Panc1 (cell line): ENCODE measurements at regions not wholly inside any gene's neighbourhood (a gene's known extent, or its start where the extent isn't known, plus 50 kb on each side); places are given as distances from the start of the nearest gene placed in this dataset.

ENCODE experiments used
- ATAC-seq: fragments of 200-7000 bp; cut with Tn5 transposase; 2 replicates; pipeline ENCODE4 v1.9.1; 2020; ENCODE audit warnings: mild to moderate bottlenecking, moderate library complexity
- BruUV-seq: library from RNA; stranded (reverse); fragments of 400-500 nt; replicated peaks from 2 replicates; lab custom pipeline; 2021; lab: Mats Ljungman, UMichigan
- CTCF ChIA-PET: fragments of 300-600 bp; sonication (Branson Sonifier 250); formaldehyde crosslinking; loops from one replicate; lab custom pipeline; 2022; ENCODE audit warnings: antibody characterized with exemption; lab: Charles Lee
- POLR2A ChIA-PET: fragments of 300-600 bp; sonication (Branson Sonifier 250); formaldehyde crosslinking; loops from one replicate; lab custom pipeline; 2022; ENCODE audit warnings: antibody characterized with exemption; lab: Charles Lee
- DNase-seq: peaks from one replicate; pipeline ENCODE4 v3.0.0-alpha.2; 2010; ENCODE audit warnings: low read depth, low spot score
- H3K27ac ChIP-seq: 2 replicates; pipeline ENCODE4 v1.5.1; 2011; ENCODE audit warnings: mild to moderate bottlenecking, low read length, inconsistent platforms
- H3K27me3 ChIP-seq: fragments of 200-500 bp; sonication (Bioruptor generic); 2 replicates; pipeline ENCODE4 v1.6.0; 2014; ENCODE audit warnings: low read length, inconsistent platforms; ENCODE audit not compliant: control insufficient read depth, insufficient read depth
- H3K36me3 ChIP-seq: fragments of 200-500 bp; sonication (Bioruptor generic); 2 replicates; pipeline ENCODE4 v1.5.1; 2014; ENCODE audit warnings: inconsistent platforms, mild to moderate bottlenecking, low read length, moderate library complexity; ENCODE audit not compliant: control insufficient read depth, insufficient read depth
- H3K4me1 ChIP-seq: 2 replicates; pipeline ENCODE4 v1.5.1; 2011; ENCODE audit warnings: inconsistent platforms, mild to moderate bottlenecking, low read length, moderate library complexity; ENCODE audit not compliant: control insufficient read depth, insufficient read depth
- H3K4me3 ChIP-seq, 2 experiments: 2 replicates each; pipeline ENCODE4 v1.5.1; 2011 to 2012; ENCODE audit warnings: low read depth in 2 of 2, low read length in 2 of 2, mild to moderate bottlenecking in 2 of 2, inconsistent platforms in 1 of 2, moderate library complexity in 1 of 2
- H3K9me3 ChIP-seq: fragments of 200-500 bp; sonication (Bioruptor generic); 2 replicates; pipeline ENCODE4 v1.5.1; 2014; ENCODE audit warnings: low read depth, mild to moderate bottlenecking, inconsistent platforms, low read length, moderate library complexity; ENCODE audit not compliant: control insufficient read depth, insufficient read depth
- CTCF ChIP-seq: fragments of 450-650 bp; IDR thresholded peaks from 2 replicates; pipeline ENCODE4 v1.5.1; 2017; ENCODE audit warnings: mild to moderate bottlenecking
- POLR2AphosphoS5 ChIP-seq: IDR thresholded peaks from 2 replicates; pipeline ENCODE4 v1.6.1; 2012; ENCODE audit warnings: mild to moderate bottlenecking, low read depth, low read length, moderate library complexity
- REST ChIP-seq, 2 experiments: IDR thresholded peaks; 2 replicates each; pipeline ENCODE4 v1.6.1; 2011 to 2012; ENCODE audit warnings: low read depth in 2 of 2, control low read depth in 1 of 2, low read length in 1 of 2, mild to moderate bottlenecking in 1 of 2, moderate library complexity in 1 of 2; ENCODE audit not compliant: insufficient read depth in 1 of 2
- SIN3A ChIP-seq: IDR thresholded peaks from 2 replicates; pipeline ENCODE4 v1.6.1; 2012; ENCODE audit warnings: low read depth, mild to moderate bottlenecking, low read length, moderate library complexity, borderline replicate concordance; ENCODE audit not compliant: insufficient read depth
- TCF7L2 ChIP-seq: IDR thresholded peaks from 2 replicates; pipeline ENCODE4 v1.6.1; 2011; ENCODE audit warnings: mild to moderate bottlenecking, low read depth, low read length, inconsistent platforms
- in situ Hi-C: cut with HindIII; loops from 2 replicates; pipeline ENCODE4 v1.10.0; 2016; ENCODE audit warnings: low sequenced_read_pairs, low pct_unique_long_range_greater_than_20kb
- intact Hi-C: fragments of 100-400 bp; cut with micrococcal nuclease; formaldehyde crosslinking; loops from one replicate; pipeline ENCODE4 v1.10.0; 2022; ENCODE audit not compliant: unreplicated experiment

GRCh38 chr12:47419497-47419896 lies 286.3 kb downstream of the RPAP3 start:
- in situ Hi-C loops (no loop called here), intact Hi-C loops (no loop called here)
- DNase-seq, result no peak
- no peak for TF ChIP-seq SIN3A
- no peak for TF ChIP-seq CTCF
- TF ChIP-seq REST (IDR thresholded peaks at IDR 0.05; ENCODE audit: insufficient read depth in 1 of 2, low read depth in 2 of 2, low read length in 1 of 2), result no peak
- no peak for TF ChIP-seq TCF7L2
- no peak for TF ChIP-seq POLR2AphosphoS5
- no peak for ATAC-seq
- CTCF ChIA-PET, result no interaction called here
- H3K27me3 ChIP-seq, result no peaks in the 10 kb centered on the region; the same call in 1 of the 2 replicates
- H3K36me3 ChIP-seq, result no peaks in the 10 kb centered on the region
- H3K9me3 ChIP-seq, result no peaks in the 10 kb centered on the region
- H3K27ac ChIP-seq, result no peak overlapping the region
- H3K4me1 ChIP-seq, result no peaks in the 10 kb centered on the region
- no peak overlapping the region for H3K4me3 ChIP-seq
- POLR2A ChIA-PET, result no interaction called here
- no TSS peak for BruUV-seq

GRCh38 chr12:47417955-47418354 lies 287.9 kb downstream of the RPAP3 start:
- TF ChIP-seq SIN3A (no peak), REST (IDR thresholded peaks at IDR 0.05; ENCODE audit: insufficient read depth in 1 of 2, low read depth in 2 of 2, low read length in 1 of 2) (no peak), TCF7L2 (no peak), CTCF (no peak), POLR2AphosphoS5 (no peak)
- ChIA-PET CTCF (no interaction called here), POLR2A (no interaction called here)
- in situ Hi-C loops (no loop called here), intact Hi-C loops (no loop called here)
- Histone ChIP-seq H3K27ac (no peak overlapping the region), H3K36me3 (no peaks in the 10 kb centered on the region), H3K27me3 (peaks cover 2% of the 10 kb centered on the region; the same call in 1 of the 2 replicates), H3K9me3 (no peaks in the 10 kb centered on the region), H3K4me3 (no peak overlapping the region), H3K4me1 (no peaks in the 10 kb centered on the region)
- no peak for DNase-seq
- BruUV-seq, result no TSS peak
- ATAC-seq, result no peak
